ENCODE measurements at regions not wholly inside any gene's neighbourhood (a gene's known extent, or its start where the extent isn't known, plus 50 kb on each side); places are given as distances from the start of the nearest gene placed in this dataset.

DNA sequence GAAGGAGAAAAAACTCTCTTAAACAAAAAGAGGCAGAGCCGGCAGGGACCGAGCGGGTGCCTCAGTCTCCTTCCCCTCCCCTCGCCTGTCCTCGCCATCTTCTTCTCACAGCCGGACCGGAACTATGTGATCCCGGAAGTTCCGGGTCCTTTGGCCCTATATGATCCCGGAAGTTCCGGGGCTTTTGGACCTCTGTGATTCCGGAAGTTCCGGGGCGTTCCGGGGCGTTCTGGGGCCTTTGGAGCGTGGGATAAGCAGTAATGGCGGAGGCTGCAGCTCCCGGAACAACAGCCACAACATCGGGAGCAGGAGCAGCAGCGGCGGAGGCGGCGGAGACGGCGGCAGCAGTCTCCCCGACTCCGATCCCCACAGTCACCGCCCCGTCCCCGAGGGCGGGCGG, 98.9 kb upstream of the MED14 start:
- Histone ChIP-seq H3K9me3 (replicated peaks in 1 of 2; ENCODE audit: control insufficient read depth in 1 of 2, insufficient read depth in 1 of 2, low read length in 2 of 2) (peaks cover 0 to 3% of the 10 kb centered on the region in 2 donors), H3K4me1 (ENCODE audit: control insufficient read depth in 1 of 2, insufficient read depth in 2 of 2, low read length in 2 of 2) (no peaks in the 10 kb centered on the region), H4K20me1 (ENCODE audit: insufficient read depth, low read length) (no peaks in the 10 kb centered on the region), H3K27me3 (ENCODE audit: control insufficient read depth in 2 of 2, insufficient read depth in 2 of 2, low read length in 2 of 2) (no peaks in the 10 kb centered on the region), H2AFZ (ENCODE audit: insufficient read depth, low read depth, low read length, poor library complexity, severe bottlenecking) (no peak overlapping the region), H3K4me3 (replicated peaks in 1 of 3; ENCODE audit: low read depth in 2 of 3, low read length in 3 of 3) (no peak overlapping the region), H3K27ac (ENCODE audit: low read depth in 1 of 2, low read length in 2 of 2) (no peak overlapping the region), H3K9ac (ENCODE audit: insufficient read depth, low read length, poor library complexity, severe bottlenecking) (no peak overlapping the region), H3K4me2 (replicated peaks; ENCODE audit: extremely low read depth, low read length, poor library complexity, severe bottlenecking) (no peak overlapping the region), H3K36me3 (replicated peaks in 1 of 2; ENCODE audit: control insufficient read depth in 1 of 2, insufficient read depth in 2 of 2, low read length in 2 of 2) (no peaks in the 10 kb centered on the region), H3K79me2 (ENCODE audit: insufficient read depth, low read length) (no peaks in the 10 kb centered on the region)
- 99% methylated on average over 12 of the region's 33 CpGs for WGBS (ENCODE audit: insufficient coverage)
- no peak overlapping the region for H3K4me3 Mint-ChIP-seq
- peaks cover 0 to 12% (median 3%) of the 10 kb centered on the region in 7 donors for H3K9me3 Mint-ChIP-seq
- H3K27me3 Mint-ChIP-seq (ENCODE audit: low read depth in 3 of 3) = peaks cover 0 to 14% (median 1%) of the 10 kb centered on the region in 3 donors
- H3K36me3 Mint-ChIP-seq = no peaks in the 10 kb centered on the region
- no peak for DNase-seq
- H3K4me1 Mint-ChIP-seq = no peaks in the 10 kb centered on the region
- TF ChIP-seq, protein P1, sequence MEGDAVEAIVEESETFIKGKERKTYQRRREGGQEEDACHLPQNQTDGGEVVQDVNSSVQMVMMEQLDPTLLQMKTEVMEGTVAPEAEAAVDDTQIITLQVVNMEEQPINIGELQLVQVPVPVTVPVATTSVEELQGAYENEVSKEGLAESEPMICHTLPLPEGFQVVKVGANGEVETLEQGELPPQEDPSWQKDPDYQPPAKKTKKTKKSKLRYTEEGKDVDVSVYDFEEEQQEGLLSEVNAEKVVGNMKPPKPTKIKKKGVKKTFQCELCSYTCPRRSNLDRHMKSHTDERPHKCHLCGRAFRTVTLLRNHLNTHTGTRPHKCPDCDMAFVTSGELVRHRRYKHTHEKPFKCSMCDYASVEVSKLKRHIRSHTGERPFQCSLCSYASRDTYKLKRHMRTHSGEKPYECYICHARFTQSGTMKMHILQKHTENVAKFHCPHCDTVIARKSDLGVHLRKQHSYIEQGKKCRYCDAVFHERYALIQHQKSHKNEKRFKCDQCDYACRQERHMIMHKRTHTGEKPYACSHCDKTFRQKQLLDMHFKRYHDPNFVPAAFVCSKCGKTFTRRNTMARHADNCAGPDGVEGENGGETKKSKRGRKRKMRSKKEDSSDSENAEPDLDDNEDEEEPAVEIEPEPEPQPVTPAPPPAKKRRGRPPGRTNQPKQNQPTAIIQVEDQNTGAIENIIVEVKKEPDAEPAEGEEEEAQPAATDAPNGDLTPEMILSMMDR (IDR thresholded peaks at IDR 0.05) = no peak
- intact Hi-C loops (cut with micrococcal nuclease) = no loop called here
- H3K27ac Mint-ChIP-seq = no peak overlapping the region

GRCh38 chrX:40835526-40835925, 100.2 kb upstream of the MED14 start:
- Histone ChIP-seq H3K4me1 (ENCODE audit: control insufficient read depth in 1 of 2, insufficient read depth in 2 of 2, low read length in 2 of 2) (no peaks in the 10 kb centered on the region), H3K27ac (ENCODE audit: low read depth in 1 of 2, low read length in 2 of 2) (no peak overlapping the region), H3K27me3 (ENCODE audit: control insufficient read depth in 2 of 2, insufficient read depth in 2 of 2, low read length in 2 of 2) (no peaks in the 10 kb centered on the region), H2AFZ (ENCODE audit: insufficient read depth, low read depth, low read length, poor library complexity, severe bottlenecking) (no peak overlapping the region), H3K36me3 (replicated peaks in 1 of 2; ENCODE audit: control insufficient read depth in 1 of 2, insufficient read depth in 2 of 2, low read length in 2 of 2) (no peaks in the 10 kb centered on the region), H4K20me1 (ENCODE audit: insufficient read depth, low read length) (no peaks in the 10 kb centered on the region), H3K4me2 (replicated peaks; ENCODE audit: extremely low read depth, low read length, poor library complexity, severe bottlenecking) (no peak overlapping the region), H3K9me3 (replicated peaks in 1 of 2; ENCODE audit: control insufficient read depth in 1 of 2, insufficient read depth in 1 of 2, low read length in 2 of 2) (peaks cover 0 to 7% of the 10 kb centered on the region in 2 donors), H3K79me2 (ENCODE audit: insufficient read depth, low read length) (no peaks in the 10 kb centered on the region), H3K4me3 (replicated peaks in 1 of 3; ENCODE audit: low read depth in 2 of 3, low read length in 3 of 3) (no peak overlapping the region), H3K9ac (ENCODE audit: insufficient read depth, low read length, poor library complexity, severe bottlenecking) (no peak overlapping the region)
- Mint-ChIP-seq H3K27ac (no peak overlapping the region), H3K27me3 (ENCODE audit: low read depth in 3 of 3) (peaks cover 0 to 12% (median 1%) of the 10 kb centered on the region in 3 donors), H3K4me3 (no peak overlapping the region), H3K9me3 (peaks cover 2 to 17% (median 14%) of the 10 kb centered on the region in 7 donors), H3K4me1 (no peaks in the 10 kb centered on the region), H3K36me3 (no peaks in the 10 kb centered on the region)
- 100% methylated on average over 3 of the region's 7 CpGs for WGBS (ENCODE audit: insufficient coverage)
- TF ChIP-seq, protein P1 (IDR thresholded peaks at IDR 0.05) = no peak
- intact Hi-C loops (cut with micrococcal nuclease) = no loop called here
- no peak for DNase-seq
